ENCODE measurements at regions not wholly inside any gene's neighbourhood (a gene's known extent, or its start where the extent isn't known, plus 50 kb on each side); places are given as distances from the start of the nearest gene placed in this dataset.
"Not testable (repeated sequence)": the region's sequence is repeated elsewhere in the genome, so short reads cannot be mapped to it uniquely, and the experiment has no call there.

GRCh38 chr3:127072971-127073783, 90.3 kb downstream of the PLXNA1 start:
- DNase-seq = no peak

GRCh38 chr3:127073941-127074820, 91.3 kb downstream of the PLXNA1 start:
- DNase-seq = no peak

- peak; percentile 6 for DNase-seq
Observed at GRCh38 chr3:127074900-127075360, 92.0 kb downstream of the PLXNA1 start.

- not testable (repeated sequence) for DNase-seq
Observed at GRCh38 chr3:127076166-127076992, 93.5 kb downstream of the PLXNA1 start.

- DNase-seq = no peak
Observed at GRCh38 chr3:127077068-127077467, 94.2 kb downstream of the PLXNA1 start.

- DNase-seq = no peak
Observed at GRCh38 chr3:127077505-127078064, 94.7 kb downstream of the PLXNA1 start.

GRCh38 chr3:127078626-127079025, 95.7 kb downstream of the PLXNA1 start:
- no peak for DNase-seq

GRCh38 chr3:127079211-127079610, 96.3 kb downstream of the PLXNA1 start:
- DNase-seq = no peak

GRCh38 chr3:127081001-127081720, 98.2 kb downstream of the PLXNA1 start:
- no peak for DNase-seq

GRCh38 chr3:127082066-127082465, 99.2 kb downstream of the PLXNA1 start:
- DNase-seq = no peak

- DNase-seq = no peak
Observed at GRCh38 chr3:127083778-127084397, 101.0 kb downstream of the PLXNA1 start.

- DNase-seq = no peak
Observed at GRCh38 chr3:127084401-127084990, 101.6 kb downstream of the PLXNA1 start.

- DNase-seq = no peak
Observed at GRCh38 chr3:127085576-127085975, 102.7 kb downstream of the PLXNA1 start.

- DNase-seq = not testable (repeated sequence)
Observed at GRCh38 chr3:127086591-127086990, 103.7 kb downstream of the PLXNA1 start.

- DNase-seq = no peak
Observed at GRCh38 chr3:127087441-127087840, 104.5 kb downstream of the PLXNA1 start.

GRCh38 chr3:127088511-127089351, 104.2 kb upstream of the PRR23E start:
- DNase-seq = no peak

- DNase-seq = no peak
Observed at GRCh38 chr3:127089486-127090145, 103.3 kb upstream of the PRR23E start.

GRCh38 chr3:127090218-127091160, 102.4 kb upstream of the PRR23E start:
- no peak for DNase-seq
